ENCODE measurements at regions not wholly inside any gene's neighbourhood (a gene's known extent, or its start where the extent isn't known, plus 50 kb on each side); places are given as distances from the start of the nearest gene placed in this dataset.

- WGBS, 5 donors, result 61 to 95% (median 68%) methylated on average over 1 of the region's 1 CpG
- H3K36me3 ChIP-seq, result no peaks in the 10 kb centered on the region
- TF ChIP-seq CTCF (IDR thresholded peaks at IDR 0.05 in 8 of 11, conservative IDR thresholded peaks at IDR 0.05 in 3 of 11) (no peak), POLR2A (IDR thresholded peaks at IDR 0.05) (no peak), POLR2AphosphoS5 (IDR thresholded peaks at IDR 0.05) (no peak)
- no peak overlapping the region for H3K27ac ChIP-seq
- intact Hi-C loops (cut with DNase I; ENCODE audit: low total_unique reads), result no loop called here
- H3K9me3 ChIP-seq, result no peaks in the 10 kb centered on the region
- no peak overlapping the region for H3K4me3 ChIP-seq
- no peaks in the 10 kb centered on the region for H3K4me1 ChIP-seq
- no peak for DNase-seq
- H3K27me3 ChIP-seq (replicated peaks in 1 of 7), result no peaks in the 10 kb centered on the region
Measured at GRCh38 chrX:121642415-121642814, 595.0 kb downstream of the GLUD2 start.

- intact Hi-C loops (cut with DNase I; ENCODE audit: low total_unique reads), result no loop called here
- H3K27me3 ChIP-seq (replicated peaks in 1 of 7), result no peaks in the 10 kb centered on the region
- no peak overlapping the region for H3K27ac ChIP-seq
- no peak for TF ChIP-seq POLR2A (IDR thresholded peaks at IDR 0.05)
- no peak for TF ChIP-seq POLR2AphosphoS5 (IDR thresholded peaks at IDR 0.05)
- TF ChIP-seq CTCF (IDR thresholded peaks at IDR 0.05 in 8 of 11, conservative IDR thresholded peaks at IDR 0.05 in 3 of 11), result no peak
- no peak overlapping the region for H3K4me3 ChIP-seq
- H3K36me3 ChIP-seq, result no peaks in the 10 kb centered on the region
- H3K9me3 ChIP-seq, result no peaks in the 10 kb centered on the region
- no peaks in the 10 kb centered on the region for H3K4me1 ChIP-seq
- no peak for DNase-seq
Measured at GRCh38 chrX:121649417-121649816, 602.0 kb downstream of the GLUD2 start.

DNA sequence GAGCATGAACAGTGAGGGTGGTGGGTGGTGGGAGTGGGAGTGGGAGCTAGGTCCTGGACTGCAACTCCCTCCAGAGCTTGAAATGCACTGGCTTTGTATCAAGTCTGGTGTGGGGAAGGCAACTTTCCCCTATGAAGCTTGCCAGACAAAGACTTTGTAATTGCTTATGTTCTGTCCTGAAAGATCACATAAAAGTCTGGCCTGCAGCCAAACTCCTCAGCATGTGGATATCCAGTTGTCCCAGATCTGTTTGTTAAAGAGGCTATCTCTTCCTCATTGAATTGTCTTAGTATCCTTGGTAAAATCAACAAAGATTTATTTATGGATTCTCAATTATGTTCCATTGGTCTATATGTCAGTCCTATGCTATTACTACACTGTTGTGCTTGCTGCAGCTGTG, 607.9 kb downstream of the GLUD2 start:
- Histone ChIP-seq H3K36me3 (no peaks in the 10 kb centered on the region), H3K4me1 (no peaks in the 10 kb centered on the region), H3K9me3 (no peaks in the 10 kb centered on the region), H3K4me3 (no peak overlapping the region), H3K27ac (no peak overlapping the region), H3K27me3 (replicated peaks in 1 of 7) (no peaks in the 10 kb centered on the region)
- TF ChIP-seq POLR2A (IDR thresholded peaks at IDR 0.05), result no peak
- no peak for TF ChIP-seq CTCF (IDR thresholded peaks at IDR 0.05 in 8 of 11, conservative IDR thresholded peaks at IDR 0.05 in 3 of 11)
- no peak for TF ChIP-seq POLR2AphosphoS5 (IDR thresholded peaks at IDR 0.05)
- intact Hi-C loops (cut with DNase I; ENCODE audit: low total_unique reads), result no loop called here
- DNase-seq, result no peak

DNA sequence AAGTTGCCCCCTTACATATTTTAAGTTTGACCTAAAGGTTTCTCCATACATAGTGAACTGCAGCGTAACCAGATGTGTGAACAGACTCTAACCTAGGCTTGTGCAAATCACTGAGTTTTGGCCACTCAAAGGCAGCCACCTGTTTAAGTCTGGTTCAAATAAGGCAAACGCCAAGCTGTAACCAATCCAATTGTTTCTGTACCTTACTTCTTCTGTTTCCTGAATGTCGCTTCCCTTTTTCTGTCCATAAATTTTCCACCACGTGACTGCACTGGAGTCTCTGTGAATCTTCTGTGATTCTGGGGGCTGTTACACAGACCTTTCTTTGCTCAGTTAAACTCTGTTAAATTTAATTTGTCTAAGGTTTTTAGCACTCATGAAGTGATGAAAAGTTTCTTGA, 618.8 kb downstream of the GLUD2 start:
- Histone ChIP-seq H3K4me3 (no peak overlapping the region), H3K27me3 (replicated peaks in 1 of 7) (no peaks in the 10 kb centered on the region), H3K27ac (no peak overlapping the region), H3K9me3 (no peaks in the 10 kb centered on the region), H3K36me3 (no peaks in the 10 kb centered on the region), H3K4me1 (no peaks in the 10 kb centered on the region)
- WGBS, 5 donors, result 30 to 53% (median 40%) methylated on average over 4 of the region's 4 CpGs
- intact Hi-C loops (cut with DNase I; ENCODE audit: low total_unique reads), result no loop called here
- TF ChIP-seq CTCF (IDR thresholded peaks at IDR 0.05 in 8 of 11, conservative IDR thresholded peaks at IDR 0.05 in 3 of 11), result no peak
- no peak for TF ChIP-seq POLR2A (IDR thresholded peaks at IDR 0.05)
- TF ChIP-seq POLR2AphosphoS5 (IDR thresholded peaks at IDR 0.05), result no peak
- DNase-seq, result no peak

Data from spleen (tissue), 11 donors.